K562 (cell line): ENCODE measurements at regions not wholly inside any gene's neighbourhood (a gene's known extent, or its start where the extent isn't known, plus 50 kb on each side); places are given as distances from the start of the nearest gene placed in this dataset.
"Not testable (repeated sequence)": the region's sequence is repeated elsewhere in the genome, so short reads cannot be mapped to it uniquely, and the experiment has no call there.

Experiments used
- ATF1 ChIP-seq, 2 experiments: fragments of 450-650 bp in 1 of 2; IDR thresholded peaks; 2 replicates each; pipeline ENCODE4 v1.6.1; 2016; ENCODE audit warnings: missing compliant biosample characterization in 1 of 2, missing genetic modification characterization in 1 of 2
- CBFA2T2 ChIP-seq: fragments of 450-650 bp; conservative IDR thresholded peaks from 2 replicates; pipeline ENCODE4 v1.6.1; 2017; ENCODE audit warnings: mild to moderate bottlenecking
- CBFA2T3 ChIP-seq: fragments of 450-650 bp; IDR thresholded peaks from 2 replicates; pipeline ENCODE4 v1.6.1; 2017
- CEBPB ChIP-seq: fragments of 450-650 bp; IDR thresholded peaks from 2 replicates; pipeline ENCODE4 v1.6.1; 2016; ENCODE audit warnings: missing genetic modification characterization, missing compliant biosample characterization
- DACH1 ChIP-seq: fragments of 450-650 bp; IDR thresholded peaks from 2 replicates; pipeline ENCODE4 v1.6.1; 2018; ENCODE audit not compliant: partially characterized antibody
- ESRRA ChIP-seq: fragments of 450-650 bp; IDR thresholded peaks from 2 replicates; pipeline ENCODE4 v1.6.1; 2014; ENCODE audit warnings: low read depth, mild to moderate bottlenecking, moderate library complexity, borderline replicate concordance
- ETV1 ChIP-seq: fragments of 450-650 bp; conservative IDR thresholded peaks from 2 replicates; pipeline ENCODE4 v1.6.1; 2016; ENCODE audit warnings: missing genetic modification characterization, control low read depth, low read depth, missing compliant biosample characterization
- JUN ChIP-seq, 2 experiments: sonication (generic) in 1 of 2; formaldehyde crosslinking in 1 of 2; IDR thresholded peaks; 2 replicates each; pipeline versions ENCODE4 v1.6.1 to v1.8.0; 2012 to 2022; ENCODE audit warnings: borderline replicate concordance in 2 of 2, mild to moderate bottlenecking in 2 of 2, improper control_type of control experiment in 1 of 2, low read depth in 1 of 2, low read length in 1 of 2, missing genetic modification reagents in 1 of 2
- KLF16 ChIP-seq: IDR thresholded peaks from 2 replicates; pipeline ENCODE4 v1.6.1; 2016; ENCODE audit warnings: antibody characterized with exemption
- NCOR1 ChIP-seq: fragments of 450-650 bp; IDR thresholded peaks from 2 replicates; pipeline ENCODE4 v1.6.1; 2016; ENCODE audit warnings: mild to moderate bottlenecking, moderate library complexity
- NFE2 ChIP-seq: IDR thresholded peaks from 2 replicates; pipeline ENCODE4 v1.6.1; 2014; ENCODE audit warnings: antibody characterized with exemption, low read depth
- PML ChIP-seq: IDR thresholded peaks from 2 replicates; pipeline ENCODE4 v1.6.1; 2012; ENCODE audit warnings: low read length, inconsistent platforms
- POLR2AphosphoS5 ChIP-seq: IDR thresholded peaks from 2 replicates; pipeline ENCODE4 v1.6.1; 2011; ENCODE audit warnings: mild to moderate bottlenecking, low read depth, low read length, moderate library complexity; ENCODE audit not compliant: control insufficient read depth, insufficient read depth
- TAF9B ChIP-seq: fragments of 450-650 bp; IDR thresholded peaks from 2 replicates; pipeline ENCODE4 v1.6.1; 2018; ENCODE audit warnings: mild to moderate bottlenecking; ENCODE audit not compliant: partially characterized antibody
- TCF3 ChIP-seq: sonication (generic); formaldehyde crosslinking; IDR thresholded peaks from 2 replicates; pipeline ENCODE4 v1.4.0; 2020; ENCODE audit warnings: mild to moderate bottlenecking, missing genetic modification reagents
- TEAD1 ChIP-seq, 2 experiments: fragments of 450-650 bp in 1 of 2; sonication (generic) in 1 of 2; formaldehyde crosslinking; IDR thresholded peaks; 2 replicates each; pipeline versions ENCODE4 v1.4.0 to v1.8.0; 2020 to 2022; ENCODE audit warnings: mild to moderate bottlenecking in 2 of 2, missing genetic modification reagents in 1 of 2
- TRIM24 ChIP-seq, 2 experiments: fragments of 450-650 bp; IDR thresholded peaks; 2 replicates each; pipeline ENCODE4 v1.6.1; 2016
- ZFP36 ChIP-seq: fragments of 150-350 bp; IDR thresholded peaks from 2 replicates; pipeline ENCODE4 v1.6.1; 2018; ENCODE audit warnings: low read length, low read depth; ENCODE audit not compliant: partially characterized antibody
- TF ChIP-seq, protein P1 (sequence below), 2 experiments: fragments of 450-650 bp in 1 of 2; sonication (generic) in 1 of 2; formaldehyde crosslinking in 1 of 2; IDR thresholded peaks in 1 of 2; conservative IDR thresholded peaks in 1 of 2; 2 replicates each; pipeline versions ENCODE4 v1.6.1 to v1.8.1; 2016 to 2023; ENCODE audit warnings: mild to moderate bottlenecking in 2 of 2, moderate library complexity in 2 of 2, inconsistent platforms in 1 of 2, missing genetic modification reagents in 1 of 2
- TF ChIP-seq, protein P2 (sequence below), 2 experiments: fragments of 450-650 bp; conservative IDR thresholded peaks; 2 replicates each; pipeline ENCODE4 v1.6.1; 2017; ENCODE audit warnings: mild to moderate bottlenecking in 2 of 2, moderate library complexity in 2 of 2
- TF ChIP-seq, protein P3 (sequence below): fragments of 450-650 bp; formaldehyde crosslinking; IDR thresholded peaks from 2 replicates; pipeline ENCODE4 v1.4.0; 2020; ENCODE audit warnings: mild to moderate bottlenecking, moderate library complexity
- TF ChIP-seq, protein P4 (sequence below): fragments of 200-800 bp; sonication (Bioruptor generic); IDR thresholded peaks from 2 replicates; pipeline ENCODE4 v1.6.1; 2017; ENCODE audit warnings: missing genetic modification characterization, missing compliant biosample characterization

DNA sequence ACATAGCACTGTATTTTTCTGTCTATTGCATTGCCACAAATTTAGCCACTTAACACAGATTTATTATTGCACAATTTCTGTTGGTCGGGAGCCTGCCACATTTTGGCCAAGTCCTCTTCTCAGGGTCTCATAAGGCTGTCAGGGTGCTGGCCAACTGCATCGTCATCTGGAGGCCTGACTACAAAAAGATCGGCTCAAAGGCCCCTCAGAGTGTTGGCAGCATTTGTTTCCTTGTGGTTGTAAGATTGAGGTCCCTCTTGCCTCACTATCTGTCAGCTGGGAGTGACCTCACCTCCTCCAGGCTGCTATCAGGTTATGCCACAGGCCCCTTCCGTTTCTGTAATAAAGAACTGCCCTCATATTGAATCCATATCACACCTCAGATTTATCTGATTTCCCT, 67.3 kb upstream of the BDP1 start (continued):
- TF ChIP-seq ESRRA: peak; percentile 27; the same call in 1 of the 2 replicates
- peak; percentile 56; the same call in 1 of the 2 replicates for TF ChIP-seq NFE2
- TF ChIP-seq, protein P1, sequence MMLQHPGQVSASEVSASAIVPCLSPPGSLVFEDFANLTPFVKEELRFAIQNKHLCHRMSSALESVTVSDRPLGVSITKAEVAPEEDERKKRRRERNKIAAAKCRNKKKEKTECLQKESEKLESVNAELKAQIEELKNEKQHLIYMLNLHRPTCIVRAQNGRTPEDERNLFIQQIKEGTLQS (IDR thresholded peaks at IDR 0.05): peak; percentile 95
- TF ChIP-seq, protein P1 (CRISPR knock-in tag; conservative IDR thresholded peaks at IDR 0.05): not testable (repeated sequence)
- TF ChIP-seq ATF1 (CRISPR knock-in tag; IDR thresholded peaks at IDR 0.05); JUN (CRISPR knock-in tag; IDR thresholded peaks at IDR 0.05; ENCODE audit: borderline replicate concordance): not testable (repeated sequence)
- peak; percentile 61 for TF ChIP-seq ATF1 (tag; IDR thresholded peaks at IDR 0.05)
- peak; percentile 49 to 69; a peak in 3 of 4 replicates for TF ChIP-seq TRIM24 (IDR thresholded peaks at IDR 0.05)
- peak; percentile 78 for TF ChIP-seq NCOR1
- TF ChIP-seq, protein P2, sequence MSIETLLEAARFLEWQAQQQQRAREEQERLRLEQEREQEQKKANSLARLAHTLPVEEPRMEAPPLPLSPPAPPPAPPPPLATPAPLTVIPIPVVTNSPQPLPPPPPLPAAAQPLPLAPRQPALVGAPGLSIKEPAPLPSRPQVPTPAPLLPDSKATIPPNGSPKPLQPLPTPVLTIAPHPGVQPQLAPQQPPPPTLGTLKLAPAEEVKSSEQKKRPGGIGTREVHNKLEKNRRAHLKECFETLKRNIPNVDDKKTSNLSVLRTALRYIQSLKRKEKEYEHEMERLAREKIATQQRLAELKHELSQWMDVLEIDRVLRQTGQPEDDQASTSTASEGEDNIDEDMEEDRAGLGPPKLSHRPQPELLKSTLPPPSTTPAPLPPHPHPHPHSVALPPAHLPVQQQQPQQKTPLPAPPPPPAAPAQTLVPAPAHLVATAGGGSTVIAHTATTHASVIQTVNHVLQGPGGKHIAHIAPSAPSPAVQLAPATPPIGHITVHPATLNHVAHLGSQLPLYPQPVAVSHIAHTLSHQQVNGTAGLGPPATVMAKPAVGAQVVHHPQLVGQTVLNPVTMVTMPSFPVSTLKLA (conservative IDR thresholded peaks at IDR 0.05): peak in 1 of 2 experiments; percentile 45; a peak in 2 of 4 replicates
- peak; percentile 73 for TF ChIP-seq TCF3 (CRISPR knock-in tag)
- TF ChIP-seq TAF9B: peak; percentile 79
- peak; percentile 38; the same call in 1 of the 2 replicates for TF ChIP-seq PML
- TF ChIP-seq ETV1 (tag): peak; percentile 49; the same call in 1 of the 2 replicates
- TF ChIP-seq, protein P3, sequence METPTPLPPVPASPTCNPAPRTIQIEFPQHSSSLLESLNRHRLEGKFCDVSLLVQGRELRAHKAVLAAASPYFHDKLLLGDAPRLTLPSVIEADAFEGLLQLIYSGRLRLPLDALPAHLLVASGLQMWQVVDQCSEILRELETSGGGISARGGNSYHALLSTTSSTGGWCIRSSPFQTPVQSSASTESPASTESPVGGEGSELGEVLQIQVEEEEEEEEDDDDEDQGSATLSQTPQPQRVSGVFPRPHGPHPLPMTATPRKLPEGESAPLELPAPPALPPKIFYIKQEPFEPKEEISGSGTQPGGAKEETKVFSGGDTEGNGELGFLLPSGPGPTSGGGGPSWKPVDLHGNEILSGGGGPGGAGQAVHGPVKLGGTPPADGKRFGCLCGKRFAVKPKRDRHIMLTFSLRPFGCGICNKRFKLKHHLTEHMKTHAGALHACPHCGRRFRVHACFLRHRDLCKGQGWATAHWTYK (CRISPR knock-in tag): peak; percentile 81
- peak; percentile 97 for TF ChIP-seq CEBPB
- peak; percentile 81 for TF ChIP-seq KLF16
- peak; percentile 87 for TF ChIP-seq DACH1
- TF ChIP-seq JUN (IDR thresholded peaks at IDR 0.05; ENCODE audit: borderline replicate concordance, low read depth, low read length): peak; percentile 89
- peak in 1 of 2 experiments; percentile 36; a peak in 1 of 4 replicates for TF ChIP-seq TEAD1 (CRISPR knock-in tag; IDR thresholded peaks at IDR 0.05)
- peak; percentile 89 for TF ChIP-seq CBFA2T3
- TF ChIP-seq, protein P4, sequence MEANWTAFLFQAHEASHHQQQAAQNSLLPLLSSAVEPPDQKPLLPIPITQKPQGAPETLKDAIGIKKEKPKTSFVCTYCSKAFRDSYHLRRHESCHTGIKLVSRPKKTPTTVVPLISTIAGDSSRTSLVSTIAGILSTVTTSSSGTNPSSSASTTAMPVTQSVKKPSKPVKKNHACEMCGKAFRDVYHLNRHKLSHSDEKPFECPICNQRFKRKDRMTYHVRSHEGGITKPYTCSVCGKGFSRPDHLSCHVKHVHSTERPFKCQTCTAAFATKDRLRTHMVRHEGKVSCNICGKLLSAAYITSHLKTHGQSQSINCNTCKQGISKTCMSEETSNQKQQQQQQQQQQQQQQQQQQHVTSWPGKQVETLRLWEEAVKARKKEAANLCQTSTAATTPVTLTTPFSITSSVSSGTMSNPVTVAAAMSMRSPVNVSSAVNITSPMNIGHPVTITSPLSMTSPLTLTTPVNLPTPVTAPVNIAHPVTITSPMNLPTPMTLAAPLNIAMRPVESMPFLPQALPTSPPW (CRISPR knock-in tag): peak; percentile 43; the same call in 1 of the 2 replicates
- peak; percentile 85 for TF ChIP-seq CBFA2T2
- peak; percentile 54; the same call in 1 of the 2 replicates for TF ChIP-seq POLR2AphosphoS5
- TF ChIP-seq ZFP36: peak; percentile 67
